ENCODE measurements at regions not wholly inside any gene's neighbourhood (a gene's known extent, or its start where the extent isn't known, plus 50 kb on each side); places are given as distances from the start of the nearest gene placed in this dataset.

GRCh38 chr6:149233056-149233715 lies 84.3 kb upstream of the TAB2 start (continued):
- TF ChIP-seq PKNOX1 (IDR thresholded peaks at IDR 0.05): peak; percentile 16; the same call in 1 of the 2 replicates

- DNase-seq (ENCODE audit: extremely low read depth in 1 of 4, low spot score in 3 of 4): no peak
- Histone ChIP-seq H2AFZ (ENCODE audit: low read depth, low read length) (no peak overlapping the region), H3K9me1 (ENCODE audit: control insufficient read depth, insufficient read depth, low read length) (no peaks in the 10 kb centered on the region), H3K27me3 (ENCODE audit: control insufficient read depth in 2 of 2, insufficient read depth in 2 of 2, low read length in 2 of 2) (peaks cover 0 to 6% of the 10 kb centered on the region in 2 experiments; a peak in 1 of 5 replicates), H3K36me3 (ENCODE audit: control insufficient read depth, insufficient read depth, low read length) (no peaks in the 10 kb centered on the region), H3K79me2 (ENCODE audit: control insufficient read depth, insufficient read depth, low read length) (no peaks in the 10 kb centered on the region), H3K9ac (ENCODE audit: insufficient read depth in 1 of 2, low read depth in 2 of 2, low read length in 2 of 2) (no peak overlapping the region), H4K20me1 (replicated peaks; ENCODE audit: control insufficient read depth, insufficient read depth, low read length) (no peaks in the 10 kb centered on the region), H3K4me1 (replicated peaks in 1 of 2; ENCODE audit: control insufficient read depth in 2 of 2, insufficient read depth in 2 of 2, low read length in 2 of 2) (peaks cover 4 to 22% of the 10 kb centered on the region in 2 experiments), H3K4me3 (no peak overlapping the region), H3K4me2 (ENCODE audit: insufficient read depth, low read length) (no peak overlapping the region), H3K9me3 (replicated peaks; ENCODE audit: control insufficient read depth, insufficient read depth, low read depth, low read length) (no peaks in the 10 kb centered on the region), H3K27ac (ENCODE audit: extremely low read depth, low read depth, low read length) (peak overlapping the region; percentile 15; the same call in 1 of the 3 replicates)
- BruUV-seq (replicated peaks): no TSS peak
- in situ Hi-C loops (cut with MboI) (no loop called here), intact Hi-C loops (cut with micrococcal nuclease) (no loop called here)
- no peak for FAIRE-seq
- TF ChIP-seq GTF2E2 (tag; IDR thresholded peaks at IDR 0.05) (peak; percentile 52; the same call in 1 of the 2 replicates), MEIS2 (IDR thresholded peaks at IDR 0.05; ENCODE audit: partially characterized antibody) (peak; percentile 21), L3MBTL2 (IDR thresholded peaks at IDR 0.05) (0 out of 2 replicates have a peak, but pooled peaks have one; percentile 31), KDM4B (IDR thresholded peaks at IDR 0.05; ENCODE audit: borderline replicate concordance in 2 of 2, low read depth in 1 of 2) (no peak), ZNF277 (CRISPR knock-in tag; IDR thresholded peaks at IDR 0.05; ENCODE audit: borderline replicate concordance) (no peak), ZC3H11A (IDR thresholded peaks at IDR 0.05; ENCODE audit: low read depth, low read length) (no peak), ZNF445 (CRISPR knock-in tag; IDR thresholded peaks at IDR 0.05; ENCODE audit: low read depth) (no peak), BHLHE40 (IDR thresholded peaks at IDR 0.05; ENCODE audit: low read length) (0 out of 2 replicates have a peak, but pooled peaks have one; percentile 18)
- 26% methylated on average over 7 of the region's 7 CpGs for WGBS (ENCODE audit: insufficient coverage, low coverage, missing lambda C conversion rate)
- ATAC-seq: no peak
- ChIA-PET CTCF (ENCODE audit: low intra/inter-chr PET ratio) (no interaction called here), POLR2A (no interaction called here)
Observed at GRCh38 chr6:149234051-149234962, 83.2 kb upstream of the TAB2 start.
